ENCODE measurements at regions not wholly inside any gene's neighbourhood (a gene's known extent, or its start where the extent isn't known, plus 50 kb on each side); places are given as distances from the start of the nearest gene placed in this dataset.

DNA sequence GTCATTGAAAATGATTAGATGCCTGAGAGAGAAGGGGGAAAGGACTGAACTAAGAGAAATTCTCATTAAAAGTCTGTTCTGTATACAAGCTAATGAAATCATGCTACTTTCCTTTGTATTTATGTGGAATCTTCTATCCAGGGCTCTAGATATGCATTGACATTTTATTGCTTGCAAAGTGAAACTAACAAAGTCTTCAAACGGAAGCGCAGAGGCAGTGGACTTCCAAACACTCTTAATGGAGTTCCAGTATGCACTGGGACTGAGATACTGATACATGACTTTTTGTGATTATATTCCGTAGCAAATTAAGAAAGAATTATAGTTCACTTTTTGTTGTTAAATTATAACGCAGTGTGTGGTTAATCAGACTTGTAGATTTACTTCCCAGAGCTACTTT is 166.8 kb upstream of the TBX20 start:
- TF ChIP-seq, protein P1, sequence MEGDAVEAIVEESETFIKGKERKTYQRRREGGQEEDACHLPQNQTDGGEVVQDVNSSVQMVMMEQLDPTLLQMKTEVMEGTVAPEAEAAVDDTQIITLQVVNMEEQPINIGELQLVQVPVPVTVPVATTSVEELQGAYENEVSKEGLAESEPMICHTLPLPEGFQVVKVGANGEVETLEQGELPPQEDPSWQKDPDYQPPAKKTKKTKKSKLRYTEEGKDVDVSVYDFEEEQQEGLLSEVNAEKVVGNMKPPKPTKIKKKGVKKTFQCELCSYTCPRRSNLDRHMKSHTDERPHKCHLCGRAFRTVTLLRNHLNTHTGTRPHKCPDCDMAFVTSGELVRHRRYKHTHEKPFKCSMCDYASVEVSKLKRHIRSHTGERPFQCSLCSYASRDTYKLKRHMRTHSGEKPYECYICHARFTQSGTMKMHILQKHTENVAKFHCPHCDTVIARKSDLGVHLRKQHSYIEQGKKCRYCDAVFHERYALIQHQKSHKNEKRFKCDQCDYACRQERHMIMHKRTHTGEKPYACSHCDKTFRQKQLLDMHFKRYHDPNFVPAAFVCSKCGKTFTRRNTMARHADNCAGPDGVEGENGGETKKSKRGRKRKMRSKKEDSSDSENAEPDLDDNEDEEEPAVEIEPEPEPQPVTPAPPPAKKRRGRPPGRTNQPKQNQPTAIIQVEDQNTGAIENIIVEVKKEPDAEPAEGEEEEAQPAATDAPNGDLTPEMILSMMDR (IDR thresholded peaks at IDR 0.05 in 4 of 5, conservative IDR thresholded peaks at IDR 0.05 in 1 of 5): no peak
- TF ChIP-seq POLR2A (IDR thresholded peaks at IDR 0.05): no peak

All from gastrocnemius medialis (tissue), 4 donors.